ENCODE measurements at regions not wholly inside any gene's neighbourhood (a gene's known extent, or its start where the extent isn't known, plus 50 kb on each side); places are given as distances from the start of the nearest gene placed in this dataset.
"Not testable (repeated sequence)": the region's sequence is repeated elsewhere in the genome, so short reads cannot be mapped to it uniquely, and the experiment has no call there.

- Histone ChIP-seq H3K79me2 (ENCODE audit: control insufficient read depth, insufficient read depth, low read length, unreplicated experiment) (no peaks in the 10 kb centered on the region), H3K27ac (ENCODE audit: low read depth, low read length) (peak overlapping the region; percentile 38; the same call in 1 of the 2 replicates), H3K4me1 (ENCODE audit: control insufficient read depth, insufficient read depth, low read length, unreplicated experiment) (peaks cover 3% of the 10 kb centered on the region), H2AFZ (ENCODE audit: low read length, unreplicated experiment) (peak overlapping the region; percentile 42), H3K4me3 (ENCODE audit: low read depth, low read length) (no peak overlapping the region), H3K36me3 (ENCODE audit: insufficient read depth, low read length) (no peaks in the 10 kb centered on the region), H3K27me3 (ENCODE audit: insufficient read depth, low read length) (no peaks in the 10 kb centered on the region)
Measured at GRCh38 chr20:39986173-39986904, 702.7 kb downstream of the MAFB start.

GRCh38 chr20:39985271-39985827, 703.7 kb downstream of the MAFB start:
- no peaks in the 10 kb centered on the region for H3K79me2 ChIP-seq (ENCODE audit: control insufficient read depth, insufficient read depth, low read length, unreplicated experiment)
- no peaks in the 10 kb centered on the region for H3K27me3 ChIP-seq (ENCODE audit: insufficient read depth, low read length)
- H3K27ac ChIP-seq (ENCODE audit: low read depth, low read length) = no peak overlapping the region
- no peak overlapping the region for H3K4me3 ChIP-seq (ENCODE audit: low read depth, low read length)
- peaks cover 3% of the 10 kb centered on the region for H3K4me1 ChIP-seq (ENCODE audit: control insufficient read depth, insufficient read depth, low read length, unreplicated experiment)
- no peaks in the 10 kb centered on the region for H3K36me3 ChIP-seq (ENCODE audit: insufficient read depth, low read length)
- H2AFZ ChIP-seq (ENCODE audit: low read length, unreplicated experiment) = no peak overlapping the region

DNA sequence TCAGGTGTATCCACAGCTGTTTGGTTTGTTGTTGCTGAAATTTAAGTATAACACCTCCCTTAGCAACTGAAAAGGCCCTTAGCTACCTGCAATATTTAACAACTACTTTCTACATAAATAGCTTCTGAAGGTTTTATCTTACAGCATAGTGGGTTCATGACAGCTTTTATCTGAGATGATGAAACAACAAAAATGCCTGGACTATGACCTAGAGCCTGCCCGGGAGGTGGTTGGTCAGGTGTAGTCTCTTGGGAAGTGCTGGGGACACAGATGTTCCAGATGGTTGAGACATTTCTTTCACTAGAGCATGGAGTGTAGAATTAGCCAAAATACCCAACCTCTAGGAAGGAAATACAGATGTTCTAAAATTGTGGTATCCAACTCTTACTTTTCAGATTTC, 705.4 kb downstream of the MAFB start:
- H3K4me3 ChIP-seq (ENCODE audit: low read depth, low read length) = no peak overlapping the region
- no peaks in the 10 kb centered on the region for H3K27me3 ChIP-seq (ENCODE audit: insufficient read depth, low read length)
- no peaks in the 10 kb centered on the region for H3K36me3 ChIP-seq (ENCODE audit: insufficient read depth, low read length)
- H3K27ac ChIP-seq (ENCODE audit: low read depth, low read length) = no peak overlapping the region
- peaks cover 3% of the 10 kb centered on the region for H3K4me1 ChIP-seq (ENCODE audit: control insufficient read depth, insufficient read depth, low read length, unreplicated experiment)
- no peaks in the 10 kb centered on the region for H3K79me2 ChIP-seq (ENCODE audit: control insufficient read depth, insufficient read depth, low read length, unreplicated experiment)
- no peak overlapping the region for H2AFZ ChIP-seq (ENCODE audit: low read length, unreplicated experiment)

DNA sequence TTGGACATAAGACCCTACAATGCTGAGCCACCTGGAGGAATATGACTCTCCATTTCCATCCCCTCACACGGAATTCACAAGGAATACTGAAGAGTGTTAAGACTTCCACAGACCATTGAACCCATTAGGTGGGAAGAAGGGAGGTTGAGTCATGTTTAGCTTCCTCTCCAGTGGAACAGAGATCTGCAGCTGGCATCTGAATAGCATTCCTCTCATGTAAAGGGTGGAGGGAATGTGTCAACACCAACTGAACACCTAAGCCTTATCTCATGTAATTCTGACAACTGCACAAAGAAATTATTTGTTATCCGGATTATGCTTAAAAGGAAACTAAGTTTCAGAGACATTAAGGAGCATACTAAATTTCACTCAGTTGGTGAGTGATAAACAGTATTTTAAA, 705.9 kb downstream of the MAFB start:
- Histone ChIP-seq H3K27me3 (ENCODE audit: insufficient read depth, low read length) (no peaks in the 10 kb centered on the region), H3K36me3 (ENCODE audit: insufficient read depth, low read length) (no peaks in the 10 kb centered on the region), H3K4me1 (ENCODE audit: control insufficient read depth, insufficient read depth, low read length, unreplicated experiment) (peaks cover 3% of the 10 kb centered on the region), H3K27ac (ENCODE audit: low read depth, low read length) (no peak overlapping the region), H3K4me3 (ENCODE audit: low read depth, low read length) (no peak overlapping the region), H3K79me2 (ENCODE audit: control insufficient read depth, insufficient read depth, low read length, unreplicated experiment) (no peaks in the 10 kb centered on the region), H2AFZ (ENCODE audit: low read length, unreplicated experiment) (no peak overlapping the region)

DNA sequence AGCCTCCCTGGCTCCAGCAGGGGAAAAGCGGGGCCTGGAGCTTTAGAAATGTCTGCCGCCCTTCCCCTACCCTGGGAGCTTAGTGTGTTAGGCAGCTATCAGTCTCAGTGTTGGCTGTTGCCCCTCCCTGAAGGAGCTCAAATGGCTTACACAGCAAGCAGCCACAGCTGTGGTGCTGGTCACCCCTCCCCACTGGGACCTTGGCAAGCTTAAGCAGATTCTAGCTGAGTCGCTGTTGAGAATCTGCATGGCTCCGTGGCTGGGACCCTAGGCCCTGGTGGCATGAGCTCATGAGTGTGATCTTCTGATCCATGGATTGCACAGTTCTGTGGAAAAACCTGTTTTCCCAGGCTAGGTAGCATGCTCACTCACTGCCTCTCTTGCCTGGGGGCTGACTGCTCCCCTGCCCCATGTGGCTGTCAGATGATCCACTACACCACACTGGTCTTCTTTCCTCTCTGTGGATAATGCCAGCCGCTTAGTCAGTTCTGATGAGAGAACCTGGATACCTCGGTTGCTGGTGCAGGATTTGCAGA, 714.0 kb downstream of the MAFB start:
- Histone ChIP-seq H3K79me2 (ENCODE audit: control insufficient read depth, insufficient read depth, low read length, unreplicated experiment) (no peaks in the 10 kb centered on the region), H3K36me3 (ENCODE audit: insufficient read depth, low read length) (no peaks in the 10 kb centered on the region), H3K27me3 (ENCODE audit: insufficient read depth, low read length) (no peaks in the 10 kb centered on the region), H3K4me3 (ENCODE audit: low read depth, low read length) (no peak overlapping the region), H2AFZ (ENCODE audit: low read length, unreplicated experiment) (no peak overlapping the region), H3K4me1 (ENCODE audit: control insufficient read depth, insufficient read depth, low read length, unreplicated experiment) (no peaks in the 10 kb centered on the region), H3K27ac (ENCODE audit: low read depth, low read length) (no peak overlapping the region)

DNA sequence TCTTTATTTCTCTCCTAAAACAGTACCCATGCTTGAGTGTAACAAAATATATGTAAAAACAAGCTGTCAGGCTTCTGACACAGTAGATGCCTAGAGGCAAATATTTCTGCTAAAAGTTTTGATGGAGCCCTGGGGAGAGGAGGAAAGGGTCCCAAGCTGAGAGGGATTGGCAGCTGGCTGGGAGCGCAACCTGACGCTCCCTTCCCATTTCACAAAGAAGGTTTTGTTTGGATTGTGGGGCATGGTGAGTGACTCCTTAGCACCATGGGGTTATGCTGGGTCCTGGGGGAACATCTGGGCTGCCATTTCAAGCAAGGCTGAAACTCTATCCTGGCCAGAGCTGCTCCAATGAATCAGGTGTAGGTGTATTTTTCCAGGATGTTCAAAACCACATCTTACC, 720.5 kb downstream of the MAFB start:
- H3K27me3 ChIP-seq (ENCODE audit: insufficient read depth, low read length) = no peaks in the 10 kb centered on the region
- H2AFZ ChIP-seq (ENCODE audit: low read length, unreplicated experiment) = no peak overlapping the region
- no peaks in the 10 kb centered on the region for H3K36me3 ChIP-seq (ENCODE audit: insufficient read depth, low read length)
- no peak overlapping the region for H3K4me3 ChIP-seq (ENCODE audit: low read depth, low read length)
- no peak overlapping the region for H3K27ac ChIP-seq (ENCODE audit: low read depth, low read length)
- no peaks in the 10 kb centered on the region for H3K79me2 ChIP-seq (ENCODE audit: control insufficient read depth, insufficient read depth, low read length, unreplicated experiment)
- H3K4me1 ChIP-seq (ENCODE audit: control insufficient read depth, insufficient read depth, low read length, unreplicated experiment) = no peaks in the 10 kb centered on the region

- H3K4me1 ChIP-seq (ENCODE audit: control insufficient read depth, insufficient read depth, low read length, unreplicated experiment) = no peaks in the 10 kb centered on the region
- no peaks in the 10 kb centered on the region for H3K36me3 ChIP-seq (ENCODE audit: insufficient read depth, low read length)
- H3K79me2 ChIP-seq (ENCODE audit: control insufficient read depth, insufficient read depth, low read length, unreplicated experiment) = no peaks in the 10 kb centered on the region
- H2AFZ ChIP-seq (ENCODE audit: low read length, unreplicated experiment) = no peak overlapping the region
- H3K27ac ChIP-seq (ENCODE audit: low read depth, low read length) = no peak overlapping the region
- H3K4me3 ChIP-seq (ENCODE audit: low read depth, low read length) = no peak overlapping the region
- no peaks in the 10 kb centered on the region for H3K27me3 ChIP-seq (ENCODE audit: insufficient read depth, low read length)
Measured at GRCh38 chr20:39967806-39968205, 721.2 kb downstream of the MAFB start.

GRCh38 chr20:39961637-39962244, 727.3 kb downstream of the MAFB start:
- no peaks in the 10 kb centered on the region for H3K79me2 ChIP-seq (ENCODE audit: control insufficient read depth, insufficient read depth, low read length, unreplicated experiment)
- no peak overlapping the region for H3K4me3 ChIP-seq (ENCODE audit: low read depth, low read length)
- H3K27me3 ChIP-seq (ENCODE audit: insufficient read depth, low read length) = no peaks in the 10 kb centered on the region
- H3K4me1 ChIP-seq (ENCODE audit: control insufficient read depth, insufficient read depth, low read length, unreplicated experiment) = no peaks in the 10 kb centered on the region
- H3K27ac ChIP-seq (ENCODE audit: low read depth, low read length) = no peak overlapping the region
- H3K36me3 ChIP-seq (ENCODE audit: insufficient read depth, low read length) = no peaks in the 10 kb centered on the region
- H2AFZ ChIP-seq (ENCODE audit: low read length, unreplicated experiment) = no peak overlapping the region

- Histone ChIP-seq H2AFZ (ENCODE audit: low read length, unreplicated experiment) (no peak overlapping the region), H3K36me3 (ENCODE audit: insufficient read depth, low read length) (no peaks in the 10 kb centered on the region), H3K4me3 (ENCODE audit: low read depth, low read length) (no peak overlapping the region), H3K79me2 (ENCODE audit: control insufficient read depth, insufficient read depth, low read length, unreplicated experiment) (no peaks in the 10 kb centered on the region), H3K4me1 (ENCODE audit: control insufficient read depth, insufficient read depth, low read length, unreplicated experiment) (no peaks in the 10 kb centered on the region), H3K27ac (ENCODE audit: low read depth, low read length) (no peak overlapping the region), H3K27me3 (ENCODE audit: insufficient read depth, low read length) (no peaks in the 10 kb centered on the region)
Measured at GRCh38 chr20:39960522-39961428, 728.3 kb downstream of the MAFB start.

- H3K27me3 ChIP-seq (ENCODE audit: insufficient read depth, low read length); H3K79me2 ChIP-seq (ENCODE audit: control insufficient read depth, insufficient read depth, low read length, unreplicated experiment); H3K4me1 ChIP-seq (ENCODE audit: control insufficient read depth, insufficient read depth, low read length, unreplicated experiment); H3K36me3 ChIP-seq (ENCODE audit: insufficient read depth, low read length); H3K27ac ChIP-seq (ENCODE audit: low read depth, low read length); H3K4me3 ChIP-seq (ENCODE audit: low read depth, low read length); H2AFZ ChIP-seq (ENCODE audit: low read length, unreplicated experiment): not testable (repeated sequence)
Measured at GRCh38 chr20:39957911-39958310, 731.1 kb downstream of the MAFB start.
